ENCODE measurements at regions not wholly inside any gene's neighbourhood (a gene's known extent, or its start where the extent isn't known, plus 50 kb on each side); places are given as distances from the start of the nearest gene placed in this dataset.
"Not testable (repeated sequence)": the region's sequence is repeated elsewhere in the genome, so short reads cannot be mapped to it uniquely, and the experiment has no call there.

- TF ChIP-seq ASH2L (IDR thresholded peaks at IDR 0.05; ENCODE audit: low read length), result peak; percentile 61
- TF ChIP-seq TAF1 (IDR thresholded peaks at IDR 0.05; ENCODE audit: low read depth, low read length), result 0 out of 2 replicates have a peak, but pooled peaks have one; percentile 38
- not testable (repeated sequence) for TF ChIP-seq BCL11A (IDR thresholded peaks at IDR 0.05; ENCODE audit: low read depth in 2 of 2, low read length in 2 of 2); GABPA (IDR thresholded peaks at IDR 0.05; ENCODE audit: borderline replicate concordance, insufficient read depth, low read length); CTCF (IDR thresholded peaks at IDR 0.05; ENCODE audit: control extremely low read depth in 1 of 3, insufficient read depth in 1 of 3, low read depth in 1 of 3, low read length in 3 of 3); KDM1A (IDR thresholded peaks at IDR 0.05; ENCODE audit: borderline replicate concordance, low read length); POLR2AphosphoS5 (IDR thresholded peaks at IDR 0.05; ENCODE audit: low read depth, low read length); KDM5A (IDR thresholded peaks at IDR 0.05; ENCODE audit: low read length); SIRT6 (IDR thresholded peaks at IDR 0.05; ENCODE audit: low read length); RFX5 (IDR thresholded peaks at IDR 0.05; ENCODE audit: borderline replicate concordance, low read depth, low read length); TBP (IDR thresholded peaks at IDR 0.05; ENCODE audit: low read depth, low read length)
These were observed 114.3 kb upstream of the PALM2AKAP2 start for GRCh38 chr9:109665736-109666135.
